Ramos (cell line): ENCODE measurements at regions not wholly inside any gene's neighbourhood (a gene's known extent, or its start where the extent isn't known, plus 50 kb on each side); places are given as distances from the start of the nearest gene placed in this dataset.

Source experiments
- in situ Hi-C: fragments of 300-500 bp; cut with MboI; formaldehyde crosslinking; loops from one replicate; pipeline ENCODE4 v1.14.3; 2022; ENCODE audit warnings: low sequenced_read_pairs; ENCODE audit not compliant: unreplicated experiment

DNA sequence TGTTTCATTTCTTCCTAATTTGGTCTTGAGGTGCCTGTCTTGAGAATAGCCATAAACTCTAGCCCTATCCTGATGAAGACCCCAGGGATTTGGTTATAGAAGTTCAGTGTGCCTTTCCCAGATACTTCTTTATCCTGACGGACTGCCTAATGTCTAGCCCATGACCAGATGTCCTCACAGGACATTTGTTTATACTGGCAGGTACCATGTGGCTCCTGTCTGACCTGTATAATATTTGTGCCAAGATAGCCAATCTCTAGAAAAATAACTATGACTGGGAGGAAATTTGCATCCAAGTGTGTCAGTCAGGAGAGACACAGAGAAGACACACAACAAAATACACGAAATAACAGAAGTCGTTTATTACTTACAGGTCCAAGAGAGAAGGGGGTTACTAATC lies 69.2 kb upstream of the MIR17HG start:
- in situ Hi-C loops, result no loop called here

DNA sequence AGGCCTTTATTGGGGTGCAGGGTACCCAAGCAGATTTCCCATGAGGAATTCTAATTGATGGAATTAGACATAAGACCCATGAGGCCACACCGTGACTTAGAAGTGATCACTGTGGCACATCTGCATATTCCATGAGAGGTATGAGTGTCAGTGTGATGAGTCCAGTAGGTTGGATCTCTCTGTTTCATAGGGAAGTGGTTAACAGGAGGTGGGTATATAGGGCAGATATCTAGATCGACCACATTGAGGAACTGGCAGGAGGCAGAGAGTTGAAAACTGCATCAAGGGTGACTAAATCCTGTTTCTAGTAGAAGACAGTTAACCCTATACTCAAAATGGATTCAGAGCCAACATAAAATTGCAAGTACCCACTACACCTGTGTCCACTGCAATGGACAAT lies 68.6 kb upstream of the MIR17HG start:
- in situ Hi-C loops, result no loop called here

- in situ Hi-C loops, result no loop called here
These were observed 66.7 kb upstream of the MIR17HG start for GRCh38 chr13:91280801-91281200.

- in situ Hi-C loops, result no loop called here
These were observed 63.2 kb upstream of the MIR17HG start for GRCh38 chr13:91284335-91284734.

DNA sequence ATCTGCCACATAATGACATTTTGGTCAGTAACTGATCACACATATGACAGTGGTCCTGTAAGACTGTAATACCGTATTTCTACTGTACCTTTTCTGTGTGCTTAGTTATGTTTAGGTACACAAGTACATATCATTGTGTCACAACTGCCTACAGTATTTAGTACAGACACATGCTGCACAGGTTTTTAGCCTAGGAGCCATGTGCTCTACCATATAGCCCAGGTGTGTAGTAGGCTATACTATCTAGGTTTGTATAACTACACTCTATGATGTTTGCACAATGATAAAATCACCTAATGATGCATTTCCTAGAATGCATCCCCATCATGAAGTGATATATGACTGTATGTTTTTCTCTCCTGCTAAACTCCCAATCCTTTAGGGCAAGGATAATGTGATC lies 61.2 kb upstream of the MIR17HG start:
- in situ Hi-C loops, result no loop called here

DNA sequence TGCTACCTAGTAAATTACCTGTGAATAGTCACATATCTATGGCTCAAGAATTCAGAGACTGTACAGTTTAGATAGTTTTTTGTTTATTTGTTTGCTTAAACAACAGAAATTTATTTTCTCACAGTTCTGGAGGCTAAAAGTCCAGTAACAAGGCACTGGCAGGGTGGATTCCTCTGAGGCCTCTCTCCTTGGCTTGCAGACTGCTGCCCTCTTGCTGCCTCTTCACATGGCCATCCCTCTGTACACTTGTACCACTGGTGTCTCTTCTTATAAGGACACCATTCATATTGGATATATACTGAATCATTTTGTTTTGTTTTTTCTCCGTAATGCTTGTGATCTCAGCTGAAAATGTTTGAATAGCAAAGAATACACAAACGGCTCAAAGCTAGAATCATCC lies 56.4 kb upstream of the MIR17HG start:
- in situ Hi-C loops, result no loop called here

DNA sequence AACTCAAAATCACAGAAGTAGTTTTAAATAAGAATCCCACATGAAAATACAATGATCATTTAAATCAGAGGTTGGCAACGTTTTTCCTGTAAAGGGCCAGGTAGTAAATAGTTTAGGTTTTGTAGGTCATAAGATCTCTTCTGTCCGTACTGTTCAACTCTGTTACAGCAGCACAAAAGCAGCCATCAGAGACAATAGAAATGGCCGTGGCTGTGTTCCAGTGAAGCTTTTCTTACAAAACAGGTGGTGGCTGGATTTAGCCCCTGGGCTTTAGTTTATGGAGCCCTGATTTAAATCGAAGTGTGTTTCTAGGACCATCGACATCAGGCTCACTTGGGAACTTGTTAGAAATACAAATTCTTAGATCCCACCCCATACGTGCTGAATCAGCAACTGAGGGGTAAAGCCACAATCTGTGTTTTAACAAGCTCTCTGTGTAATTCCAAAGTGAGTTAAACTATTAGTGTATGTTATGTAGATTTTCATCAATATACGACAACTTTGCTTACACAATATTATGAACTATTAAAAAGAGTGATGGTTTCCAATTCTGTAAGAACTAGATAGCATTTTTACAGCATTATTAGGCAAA lies 54.8 kb upstream of the MIR17HG start:
- in situ Hi-C loops, result no loop called here

DNA sequence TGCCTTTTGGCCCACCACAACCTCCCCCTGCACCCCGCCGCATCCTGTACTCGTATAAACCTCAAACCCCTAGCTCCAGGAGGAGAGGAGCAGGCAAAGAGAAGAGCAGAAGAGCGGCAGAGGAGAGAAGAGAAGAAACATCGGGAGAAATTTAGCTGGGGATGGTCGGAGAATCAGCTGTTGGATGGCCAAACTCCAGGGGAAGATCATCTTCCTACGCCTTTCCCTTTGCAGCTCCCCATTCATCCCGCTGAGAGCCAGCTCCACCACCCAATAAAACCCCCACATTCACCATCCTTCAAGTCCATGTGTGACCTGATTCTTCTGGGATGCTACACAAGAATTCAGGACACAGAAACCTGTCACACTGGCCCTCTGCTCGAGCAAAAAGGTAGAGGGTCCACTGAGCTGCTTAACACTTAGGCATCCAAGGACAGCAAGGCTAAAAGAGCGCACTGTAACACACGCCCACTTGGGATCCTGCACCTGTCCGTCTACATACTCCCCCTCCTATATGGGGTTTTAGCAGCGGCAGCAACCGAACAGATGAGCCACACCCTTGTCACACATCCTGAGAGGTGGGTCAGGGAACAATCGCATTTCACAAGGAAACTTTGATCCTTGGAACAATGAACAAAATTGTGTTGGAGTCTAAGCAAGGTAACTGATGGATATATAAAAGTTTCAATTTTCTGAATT lies 51.6 kb upstream of the MIR17HG start:
- in situ Hi-C loops, result no loop called here

- in situ Hi-C loops, result no loop called here
These were observed 50.0 kb upstream of the MIR17HG start for GRCh38 chr13:91297503-91297902.
